Right lobe of liver (tissue), 6 donors: ENCODE measurements at regions not wholly inside any gene's neighbourhood (a gene's known extent, or its start where the extent isn't known, plus 50 kb on each side); places are given as distances from the start of the nearest gene placed in this dataset.

Experiments
- ATAC-seq, 4 donors: fragments of 200-7000 bp; cut with Tn5 transposase; one replicate each; pipeline ENCODE4 v1.9.1; 2020; ENCODE audit warnings: mild to moderate bottlenecking in 4 of 4, moderate library complexity in 4 of 4
- DNase-seq, 3 donors: peaks; one replicate each; pipeline ENCODE4 v3.0.0-alpha.2; 2020
- H3K27ac ChIP-seq, 3 donors: fragments of 200-600 bp; one replicate each; pipeline ENCODE4 v1.8.0; 2022
- H3K27me3 ChIP-seq, 2 donors: fragments of 200-600 bp; one replicate each; pipeline ENCODE4 v1.8.0; 2022
- H3K36me3 ChIP-seq, 4 donors: fragments of 200-600 bp; sonication (generic) in 1 of 4; one replicate each; pipeline versions ENCODE4 v1.5.1 to v1.8.0; 2017 to 2022; ENCODE audit warnings: control low read depth in 1 of 4
- H3K4me1 ChIP-seq, 4 donors: fragments of 200-600 bp; sonication (generic) in 1 of 4; one replicate each; pipeline versions ENCODE4 v1.5.1 to v1.8.0; 2017 to 2022; ENCODE audit warnings: control low read depth in 1 of 4
- H3K4me3 ChIP-seq, 3 donors: fragments of 200-600 bp; one replicate each; pipeline ENCODE4 v1.8.0; 2022
- H3K9me3 ChIP-seq, 4 donors: fragments of 200-600 bp; sonication (generic) in 1 of 4; one replicate each; pipeline versions ENCODE4 v1.5.1 to v1.8.0; 2017 to 2022; ENCODE audit warnings: control low read depth in 1 of 4
- POLR2A ChIP-seq: fragments of 450-650 bp; IDR thresholded peaks from one replicate; pipeline ENCODE4 v1.6.1; 2017; ENCODE audit warnings: antibody characterized with exemption, mild to moderate bottlenecking
- WGBS: methylation state at CpG from one replicate; pipeline ENCODE4 v1.1.6; 2018; ENCODE audit warnings: low coverage, low lambda C conversion rate; ENCODE audit not compliant: insufficient coverage; ENCODE audit errors: missing lambda C conversion rate; 5-methylcytosine and 5-hydroxymethylcytosine counted together
- intact Hi-C, 2 donors: fragments of 100-400 bp; cut with DNase I; formaldehyde crosslinking; loops; one replicate each; pipeline versions ENCODE4 v1.11.2 to v1.14.1; 2022
- TF ChIP-seq, protein P1 (sequence below), 4 donors: fragments of 200-600 bp in 3 of 4; fragments of 450-650 bp in 1 of 4; IDR thresholded peaks; one replicate each; pipeline versions ENCODE4 v1.5.1 to v1.8.0; 2016 to 2022; ENCODE audit warnings: antibody characterized with exemption in 4 of 4, mild to moderate bottlenecking in 2 of 4
- donor health status: DM: no; HTN: yes; CAD: no.
- donor health status: DM: no; HTN: no; CAD: no.
- donor health status: DM: no; HTN: no; CAD: no.
- donor health status: DM: no; HTN: yes; CAD: no.
- donor health status: DM: no; HTN: yes; CAD: no.

DNA sequence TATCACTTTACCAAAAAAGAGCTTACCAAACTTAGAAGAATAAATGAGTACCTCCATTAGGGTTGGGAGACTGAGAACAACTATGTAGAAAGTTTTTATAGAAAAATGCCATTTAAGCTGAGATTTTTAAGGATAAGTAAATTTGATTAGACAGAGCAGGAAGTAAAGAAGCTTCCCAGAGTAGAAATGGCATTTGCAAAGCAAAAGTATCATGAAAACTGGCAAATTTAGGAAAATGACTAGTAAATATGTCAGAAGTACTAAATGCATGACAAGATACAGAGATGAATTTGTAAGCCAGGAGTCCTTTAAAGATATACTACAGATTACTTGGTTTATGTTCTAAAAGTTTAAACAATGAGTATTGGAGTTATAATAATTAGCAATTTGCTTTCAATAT is 2581.8 kb downstream of the PCDH9 start:
- no peak for ATAC-seq
- DNase-seq = no peak
- intact Hi-C loops = no loop called here

GRCh38 chr13:64643066-64643465 is 2587.1 kb downstream of the PCDH9 start:
- Histone ChIP-seq H3K9me3 (no peaks in the 10 kb centered on the region), H3K27me3 (no peaks in the 10 kb centered on the region), H3K4me1 (no peaks in the 10 kb centered on the region), H3K27ac (no peak overlapping the region), H3K4me3 (no peak overlapping the region), H3K36me3 (no peaks in the 10 kb centered on the region)
- DNase-seq (no peak), ATAC-seq (no peak)
- TF ChIP-seq, protein P1, sequence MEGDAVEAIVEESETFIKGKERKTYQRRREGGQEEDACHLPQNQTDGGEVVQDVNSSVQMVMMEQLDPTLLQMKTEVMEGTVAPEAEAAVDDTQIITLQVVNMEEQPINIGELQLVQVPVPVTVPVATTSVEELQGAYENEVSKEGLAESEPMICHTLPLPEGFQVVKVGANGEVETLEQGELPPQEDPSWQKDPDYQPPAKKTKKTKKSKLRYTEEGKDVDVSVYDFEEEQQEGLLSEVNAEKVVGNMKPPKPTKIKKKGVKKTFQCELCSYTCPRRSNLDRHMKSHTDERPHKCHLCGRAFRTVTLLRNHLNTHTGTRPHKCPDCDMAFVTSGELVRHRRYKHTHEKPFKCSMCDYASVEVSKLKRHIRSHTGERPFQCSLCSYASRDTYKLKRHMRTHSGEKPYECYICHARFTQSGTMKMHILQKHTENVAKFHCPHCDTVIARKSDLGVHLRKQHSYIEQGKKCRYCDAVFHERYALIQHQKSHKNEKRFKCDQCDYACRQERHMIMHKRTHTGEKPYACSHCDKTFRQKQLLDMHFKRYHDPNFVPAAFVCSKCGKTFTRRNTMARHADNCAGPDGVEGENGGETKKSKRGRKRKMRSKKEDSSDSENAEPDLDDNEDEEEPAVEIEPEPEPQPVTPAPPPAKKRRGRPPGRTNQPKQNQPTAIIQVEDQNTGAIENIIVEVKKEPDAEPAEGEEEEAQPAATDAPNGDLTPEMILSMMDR (IDR thresholded peaks at IDR 0.05) = no peak
- no peak for TF ChIP-seq POLR2A
- intact Hi-C loops = no loop called here
- WGBS = 35% methylated on average over 2 of the region's 2 CpGs

More for the DNA sequence above, 2581.8 kb downstream of the PCDH9 start:
- H3K27me3 ChIP-seq = no peaks in the 10 kb centered on the region
- no peaks in the 10 kb centered on the region for H3K4me1 ChIP-seq
- no peak overlapping the region for H3K27ac ChIP-seq
- no peaks in the 10 kb centered on the region for H3K9me3 ChIP-seq
- TF ChIP-seq, protein P1 (IDR thresholded peaks at IDR 0.05) = no peak
- TF ChIP-seq POLR2A = no peak
- no peaks in the 10 kb centered on the region for H3K36me3 ChIP-seq
- H3K4me3 ChIP-seq = no peak overlapping the region

DNA sequence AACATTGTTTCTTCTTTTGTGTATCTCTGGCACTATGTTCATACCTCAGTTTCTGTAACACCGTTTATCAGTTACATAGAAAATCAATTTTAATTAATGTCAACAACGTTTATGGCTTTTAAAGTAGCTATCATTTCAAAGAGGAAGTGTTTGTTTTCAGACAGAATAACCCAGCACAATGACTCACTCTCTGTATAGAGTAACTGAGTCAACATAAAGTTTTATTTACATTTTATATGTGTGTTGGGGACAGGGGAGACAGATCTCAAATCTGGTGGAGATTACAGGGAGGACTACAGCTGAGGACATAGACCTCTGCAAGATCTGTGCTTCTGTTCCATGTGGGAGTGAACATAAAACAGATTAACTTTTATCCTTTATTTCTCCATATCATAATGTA is 2590.1 kb downstream of the PCDH9 start:
- no peaks in the 10 kb centered on the region for H3K36me3 ChIP-seq
- TF ChIP-seq, protein P1 (IDR thresholded peaks at IDR 0.05) = no peak
- TF ChIP-seq POLR2A = no peak
- no peaks in the 10 kb centered on the region for H3K4me1 ChIP-seq
- no peaks in the 10 kb centered on the region for H3K9me3 ChIP-seq
- no peak overlapping the region for H3K27ac ChIP-seq
- ATAC-seq (no peak), DNase-seq (no peak)
- intact Hi-C loops = no loop called here
- 23% methylated on average over 2 of the region's 2 CpGs for WGBS
- H3K27me3 ChIP-seq = no peaks in the 10 kb centered on the region
- H3K4me3 ChIP-seq = no peak overlapping the region

- Histone ChIP-seq H3K4me1 (no peaks in the 10 kb centered on the region), H3K27ac (no peak overlapping the region), H3K27me3 (no peaks in the 10 kb centered on the region), H3K36me3 (no peaks in the 10 kb centered on the region), H3K4me3 (no peak overlapping the region), H3K9me3 (no peaks in the 10 kb centered on the region)
- ATAC-seq = no peak
- TF ChIP-seq, protein P1 (IDR thresholded peaks at IDR 0.05) = no peak
- TF ChIP-seq POLR2A = no peak
- intact Hi-C loops = no loop called here
- 43% methylated on average over 3 of the region's 3 CpGs for WGBS
- DNase-seq = no peak
These were observed 2590.9 kb downstream of the PCDH9 start for GRCh38 chr13:64639206-64639605.

GRCh38 chr13:64633948-64634347 is 2596.2 kb downstream of the PCDH9 start:
- no peak for TF ChIP-seq POLR2A
- TF ChIP-seq, protein P1 (IDR thresholded peaks at IDR 0.05) = no peak
- Histone ChIP-seq H3K36me3 (no peaks in the 10 kb centered on the region), H3K27ac (no peak overlapping the region), H3K4me3 (no peak overlapping the region), H3K4me1 (no peaks in the 10 kb centered on the region), H3K9me3 (no peaks in the 10 kb centered on the region), H3K27me3 (no peaks in the 10 kb centered on the region)
- intact Hi-C loops = no loop called here
- DNase-seq (no peak), ATAC-seq (no peak)
- 8% methylated on average over 1 of the region's 1 CpG for WGBS
